Thoracic aorta (tissue), 2 donors: ENCODE measurements at regions not wholly inside any gene's neighbourhood (a gene's known extent, or its start where the extent isn't known, plus 50 kb on each side); places are given as distances from the start of the nearest gene placed in this dataset.

Experiments
- ATAC-seq: fragments of 150-250 bp; one replicate; pipeline ENCODE4 v1.8.0; 2017; ENCODE audit warnings: low read depth; ENCODE audit not compliant: insufficient number of reproducible peaks, low FRiP score
- DNase-seq: peaks from one replicate; pipeline ENCODE4 v3.0.0-alpha.2; 2020; ENCODE audit warnings: low spot score
- H3K27ac ChIP-seq, 2 donors: fragments of 200-600 bp; sonication (generic); 1 replicate in 1 of 2; 2 replicates in 1 of 2; pipeline ENCODE4 v1.5.1; 2016; ENCODE audit warnings: mild to moderate bottlenecking in 2 of 2, moderate library complexity in 2 of 2
- H3K27me3 ChIP-seq: fragments of 200-600 bp; sonication (generic); replicated peaks from 2 replicates; pipeline ENCODE4 v1.6.0; 2016; ENCODE audit warnings: mild to moderate bottlenecking; ENCODE audit not compliant: insufficient read depth
- H3K36me3 ChIP-seq: fragments of 200-600 bp; sonication (generic); one replicate; pipeline ENCODE4 v1.5.1; 2016
- H3K4me1 ChIP-seq, 2 donors: fragments of 200-600 bp; sonication (generic); 1 replicate in 1 of 2; 2 replicates in 1 of 2; pipeline versions ENCODE4 v1.5.1 to v1.6.0; 2016; ENCODE audit warnings: low read depth in 2 of 2, mild to moderate bottlenecking in 1 of 2; ENCODE audit not compliant: control insufficient read depth in 1 of 2
- H3K4me3 ChIP-seq: fragments of 200-600 bp; sonication (generic); 2 replicates; pipeline ENCODE4 v1.5.1; 2016; ENCODE audit warnings: mild to moderate bottlenecking
- H3K9me3 ChIP-seq: fragments of 200-600 bp; sonication (generic); 2 replicates; pipeline ENCODE4 v1.5.1; 2016
- CTCF ChIP-seq: fragments of 200-600 bp; sonication (generic); IDR thresholded peaks from one replicate; pipeline ENCODE4 v1.5.1; 2019; ENCODE audit warnings: antibody characterized with exemption

DNA sequence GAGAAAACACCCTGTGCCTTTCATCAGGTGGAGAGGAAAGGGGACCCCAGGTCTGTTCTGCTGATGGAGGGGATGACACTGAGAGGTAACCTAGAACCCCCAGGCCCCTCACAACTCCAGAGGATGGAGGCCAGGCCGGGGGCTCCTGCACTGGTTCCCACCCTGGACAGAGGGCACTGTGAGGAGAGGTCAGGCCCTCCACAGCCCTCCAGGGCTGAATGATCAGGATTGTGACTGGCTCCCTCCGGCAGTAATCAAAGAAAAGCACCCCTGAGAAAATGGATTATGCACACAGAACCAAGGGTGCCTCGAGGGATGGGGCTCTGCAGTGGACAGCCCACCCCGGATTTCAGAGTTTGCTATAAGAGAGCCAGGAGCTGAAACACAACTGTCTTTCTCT is 502.8 kb downstream of the TCERG1L start:
- Histone ChIP-seq H3K4me1 (no peaks in the 10 kb centered on the region), H3K27me3 (no peaks in the 10 kb centered on the region), H3K4me3 (no peak overlapping the region), H3K27ac (no peak overlapping the region), H3K9me3 (no peaks in the 10 kb centered on the region), H3K36me3 (no peaks in the 10 kb centered on the region)
- TF ChIP-seq CTCF: no peak
- no peak for DNase-seq
- no peak for ATAC-seq

GRCh38 chr10:130809181-130809580 is 502.3 kb downstream of the TCERG1L start:
- no peaks in the 10 kb centered on the region for H3K27me3 ChIP-seq
- H3K36me3 ChIP-seq: no peaks in the 10 kb centered on the region
- no peaks in the 10 kb centered on the region for H3K9me3 ChIP-seq
- DNase-seq (no peak), ATAC-seq (no peak)
- no peak overlapping the region for H3K27ac ChIP-seq
- no peak for TF ChIP-seq CTCF
- no peak overlapping the region for H3K4me3 ChIP-seq
- no peaks in the 10 kb centered on the region for H3K4me1 ChIP-seq

DNA sequence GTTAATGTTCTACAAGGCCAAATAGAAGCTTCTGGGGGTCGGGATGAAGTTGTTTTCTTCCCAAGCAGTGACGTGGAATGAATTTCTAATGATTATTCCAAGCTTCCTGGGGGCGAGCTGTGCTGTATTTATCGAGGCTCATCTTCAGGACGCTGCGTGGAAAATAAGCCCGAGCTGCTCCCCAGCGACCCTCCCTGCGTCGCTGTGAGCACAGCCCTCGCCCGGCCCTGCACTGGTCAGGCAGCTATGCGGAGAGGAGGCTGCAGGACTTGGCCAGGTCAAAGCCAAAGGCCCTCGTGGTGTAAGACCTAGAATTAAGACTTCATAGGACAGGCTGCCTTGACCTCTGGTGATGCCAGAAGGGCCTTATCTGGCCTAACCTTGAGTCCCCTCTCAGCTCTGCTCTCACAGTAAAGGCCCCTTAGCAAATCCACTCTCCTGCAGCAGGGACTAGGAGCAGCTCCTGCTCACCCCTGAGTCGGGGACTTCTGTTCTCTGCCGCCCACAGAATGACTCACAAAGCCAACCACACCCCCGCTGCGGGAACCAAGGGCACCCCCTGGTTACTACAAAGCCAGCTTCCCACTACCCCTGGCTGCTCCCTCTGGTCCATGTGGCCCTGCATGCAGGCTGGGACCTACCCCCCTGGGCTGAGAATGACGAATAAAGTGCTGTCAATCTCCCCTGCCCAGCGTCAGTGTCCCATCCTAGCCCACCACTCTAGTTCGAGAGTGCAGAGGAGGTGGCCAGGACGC is 501.6 kb downstream of the TCERG1L start:
- DNase-seq (no peak), ATAC-seq (no peak)
- Histone ChIP-seq H3K4me3 (no peak overlapping the region), H3K4me1 (no peaks in the 10 kb centered on the region), H3K27me3 (no peaks in the 10 kb centered on the region), H3K9me3 (no peaks in the 10 kb centered on the region), H3K27ac (no peak overlapping the region), H3K36me3 (no peaks in the 10 kb centered on the region)
- no peak for TF ChIP-seq CTCF

DNA sequence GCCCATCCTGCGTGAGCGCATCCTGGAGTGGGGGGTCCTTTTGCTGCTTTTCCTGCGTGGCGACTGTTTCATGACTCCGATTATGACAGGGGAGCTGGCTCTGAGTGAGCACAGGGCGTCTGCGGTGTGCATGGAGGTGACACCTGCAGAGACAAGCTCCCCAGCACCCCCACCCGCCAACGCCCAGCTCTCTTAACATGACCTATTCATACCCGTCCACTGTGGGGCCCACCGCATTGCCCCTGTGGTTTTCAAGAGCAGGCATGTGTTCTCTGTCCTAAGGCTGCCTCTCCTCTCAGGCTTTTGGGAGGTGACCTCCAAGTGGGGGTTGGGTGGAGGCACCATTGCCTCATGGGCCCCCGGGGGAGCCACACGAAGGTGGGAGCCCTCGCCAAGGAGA is 500.7 kb downstream of the TCERG1L start:
- no peaks in the 10 kb centered on the region for H3K9me3 ChIP-seq
- no peaks in the 10 kb centered on the region for H3K4me1 ChIP-seq
- no peak for DNase-seq
- no peak overlapping the region for H3K27ac ChIP-seq
- TF ChIP-seq CTCF: no peak
- no peaks in the 10 kb centered on the region for H3K27me3 ChIP-seq
- H3K36me3 ChIP-seq: no peaks in the 10 kb centered on the region
- ATAC-seq: no peak
- no peak overlapping the region for H3K4me3 ChIP-seq

DNA sequence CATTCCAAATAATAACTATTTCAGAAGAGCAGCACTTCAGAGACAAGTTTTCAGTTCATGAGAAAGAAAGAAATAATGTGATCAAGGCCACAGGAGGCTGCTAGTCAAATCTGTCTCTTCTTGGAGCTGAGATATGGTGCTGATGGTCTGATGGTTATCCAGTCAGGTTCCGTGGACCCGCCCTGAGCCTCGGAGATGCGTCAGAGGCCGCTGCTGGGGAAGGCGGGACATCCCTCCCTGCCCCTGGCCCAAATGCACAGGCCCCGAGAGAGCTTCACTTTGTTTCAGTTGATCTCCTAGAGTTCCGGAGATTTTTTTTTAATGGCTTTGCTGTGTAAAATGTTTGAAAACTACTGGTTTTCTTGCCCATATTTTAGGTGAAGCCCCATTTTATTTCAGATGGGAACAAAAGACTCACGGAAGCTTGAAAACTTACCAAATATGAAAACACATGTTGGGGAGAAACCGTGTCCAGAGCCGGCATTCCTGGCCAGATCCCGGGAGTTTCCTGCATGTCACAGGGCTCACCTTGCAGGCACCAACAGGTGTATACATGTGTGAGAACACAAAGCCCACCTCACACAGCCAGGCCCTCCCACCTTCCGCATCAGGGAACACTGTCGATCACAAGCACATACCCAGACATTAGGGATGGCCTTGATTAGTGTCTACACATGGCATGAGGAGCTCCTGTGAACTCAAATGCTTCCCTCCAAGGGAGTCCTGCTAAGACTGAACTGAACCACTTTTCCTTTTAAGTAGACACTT is 499.0 kb downstream of the TCERG1L start:
- H3K27me3 ChIP-seq: no peaks in the 10 kb centered on the region
- no peak for ATAC-seq
- no peaks in the 10 kb centered on the region for H3K9me3 ChIP-seq
- H3K36me3 ChIP-seq: no peaks in the 10 kb centered on the region
- no peak for TF ChIP-seq CTCF
- H3K4me1 ChIP-seq: no peaks in the 10 kb centered on the region
- DNase-seq: no peak
- no peak overlapping the region for H3K4me3 ChIP-seq
- no peak overlapping the region for H3K27ac ChIP-seq
